Caco-2 (cell line): ENCODE measurements at regions not wholly inside any gene's neighbourhood (a gene's known extent, or its start where the extent isn't known, plus 50 kb on each side); places are given as distances from the start of the nearest gene placed in this dataset.

ENCODE experiments used
- BruUV-seq: library from RNA; stranded (reverse); fragments of 400-500 nt; replicated peaks from 2 replicates; lab custom pipeline; 2021; lab: Mats Ljungman, UMichigan
- CTCF ChIA-PET: fragments of 300-600 bp; sonication (Branson Sonifier 250); formaldehyde crosslinking; loops from one replicate; lab custom pipeline; 2022; ENCODE audit warnings: antibody characterized with exemption; lab: Charles Lee
- POLR2A ChIA-PET: fragments of 300-600 bp; sonication (Branson Sonifier 250); formaldehyde crosslinking; loops from one replicate; lab custom pipeline; 2022; ENCODE audit warnings: antibody characterized with exemption; lab: Charles Lee
- DNase-seq, 2 experiments: peaks; one replicate each; pipeline versions ENCODE4 v3.0.0 to v3.0.0-alpha.2; 2020 to 2022
- H3K27me3 ChIP-seq: replicated peaks from 2 replicates; pipeline ENCODE4 v1.6.0; 2011; ENCODE audit warnings: low read length; ENCODE audit not compliant: control insufficient read depth, insufficient read depth
- H3K36me3 ChIP-seq: 2 replicates; pipeline ENCODE4 v1.5.1; 2011; ENCODE audit warnings: low read length; ENCODE audit not compliant: control insufficient read depth, insufficient read depth
- H3K4me1 ChIP-seq: fragments of 250-450 bp; sonication (Bioruptor Pico); 2 replicates; pipeline ENCODE4 v1.5.1; 2020; ENCODE audit warnings: mild to moderate bottlenecking
- H3K4me3 ChIP-seq: 2 replicates; pipeline ENCODE4 v1.5.1; 2011; ENCODE audit warnings: low read depth, mild to moderate bottlenecking, control low read depth, low read length
- H3K9me3 ChIP-seq: fragments of 250-450 bp; sonication (Bioruptor Pico); 2 replicates; pipeline ENCODE4 v1.5.1; 2020; ENCODE audit warnings: mild to moderate bottlenecking, moderate library complexity
- H3K27ac Mint-ChIP-seq: one replicate; pipeline ENCODE4 v1.8.0; 2022; ENCODE audit warnings: mixed read lengths; ENCODE audit not compliant: unreplicated experiment
- H3K27me3 Mint-ChIP-seq: one replicate; pipeline ENCODE4 v1.8.0; 2022; ENCODE audit warnings: mixed read lengths; ENCODE audit not compliant: insufficient read depth, unreplicated experiment
- H3K36me3 Mint-ChIP-seq: one replicate; pipeline ENCODE4 v1.8.0; 2022; ENCODE audit warnings: mild to moderate bottlenecking, mixed read lengths; ENCODE audit not compliant: insufficient read depth, unreplicated experiment
- H3K4me1 Mint-ChIP-seq: one replicate; pipeline ENCODE4 v1.8.0; 2022; ENCODE audit warnings: low read depth, mixed read lengths; ENCODE audit not compliant: unreplicated experiment
- H3K4me3 Mint-ChIP-seq: one replicate; pipeline ENCODE4 v1.8.0; 2022; ENCODE audit warnings: mild to moderate bottlenecking, moderate library complexity, mixed read lengths; ENCODE audit not compliant: unreplicated experiment
- H3K9me3 Mint-ChIP-seq: one replicate; pipeline ENCODE4 v1.8.0; 2022; ENCODE audit warnings: mixed read lengths; ENCODE audit not compliant: unreplicated experiment
- intact Hi-C: fragments of 100-400 bp; cut with micrococcal nuclease; formaldehyde crosslinking; loops from one replicate; pipeline ENCODE4 v1.10.0; 2022; ENCODE audit not compliant: unreplicated experiment
- TF ChIP-seq, protein P1 (sequence below), 2 experiments: fragments of 200-600 bp in 1 of 2; IDR thresholded peaks; 1 replicate in 1 of 2; 2 replicates in 1 of 2; pipeline versions ENCODE4 v1.5.1 to v1.8.0; 2011 to 2022; ENCODE audit warnings: antibody characterized with exemption in 1 of 2, control low read depth in 1 of 2, inconsistent platforms in 1 of 2, low read depth in 1 of 2, low read length in 1 of 2, mild to moderate bottlenecking in 1 of 2, moderate library complexity in 1 of 2; ENCODE audit not compliant: insufficient read depth in 1 of 2, severe bottlenecking in 1 of 2, unreplicated experiment in 1 of 2

DNA sequence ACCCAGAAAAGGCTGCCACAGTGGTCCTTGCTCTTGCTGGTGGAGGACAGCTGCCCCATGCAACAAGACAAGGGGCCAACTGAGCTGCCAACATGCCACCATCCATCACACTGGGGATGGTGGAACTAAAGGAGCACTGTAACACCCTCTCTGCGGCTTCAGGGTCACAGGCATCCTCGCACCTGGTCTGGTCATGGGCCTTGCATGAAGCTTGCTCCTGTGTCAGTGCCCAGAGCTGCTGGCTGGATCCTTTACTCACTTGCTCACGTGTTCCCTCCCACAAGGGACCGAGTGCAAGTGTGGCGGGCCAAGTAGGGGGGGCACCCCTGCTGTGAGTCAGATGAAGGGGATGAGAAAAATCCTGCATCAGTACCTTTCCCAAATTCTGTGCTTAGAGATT, 972.3 kb upstream of the DDX18 start:
- BruUV-seq = no TSS peak

GRCh38 chr2:116859708-116860107, 954.8 kb upstream of the DDX18 start:
- no peak overlapping the region for H3K4me3 Mint-ChIP-seq
- H3K36me3 Mint-ChIP-seq = no peaks in the 10 kb centered on the region
- Histone ChIP-seq H3K4me1 (no peaks in the 10 kb centered on the region), H3K36me3 (no peaks in the 10 kb centered on the region), H3K27me3 (no peaks in the 10 kb centered on the region), H3K9me3 (0 out of 2 replicates have a peak, but pooled peaks cover 3% of the 10 kb centered on the region), H3K4me3 (no peak overlapping the region)
- no peak overlapping the region for H3K27ac Mint-ChIP-seq
- no peaks in the 10 kb centered on the region for H3K4me1 Mint-ChIP-seq
- no peaks in the 10 kb centered on the region for H3K27me3 Mint-ChIP-seq
- intact Hi-C loops = no loop called here
- ChIA-PET POLR2A (no interaction called here), CTCF (no interaction called here)
- peaks cover 24% of the 10 kb centered on the region for H3K9me3 Mint-ChIP-seq
- TF ChIP-seq, protein P1, sequence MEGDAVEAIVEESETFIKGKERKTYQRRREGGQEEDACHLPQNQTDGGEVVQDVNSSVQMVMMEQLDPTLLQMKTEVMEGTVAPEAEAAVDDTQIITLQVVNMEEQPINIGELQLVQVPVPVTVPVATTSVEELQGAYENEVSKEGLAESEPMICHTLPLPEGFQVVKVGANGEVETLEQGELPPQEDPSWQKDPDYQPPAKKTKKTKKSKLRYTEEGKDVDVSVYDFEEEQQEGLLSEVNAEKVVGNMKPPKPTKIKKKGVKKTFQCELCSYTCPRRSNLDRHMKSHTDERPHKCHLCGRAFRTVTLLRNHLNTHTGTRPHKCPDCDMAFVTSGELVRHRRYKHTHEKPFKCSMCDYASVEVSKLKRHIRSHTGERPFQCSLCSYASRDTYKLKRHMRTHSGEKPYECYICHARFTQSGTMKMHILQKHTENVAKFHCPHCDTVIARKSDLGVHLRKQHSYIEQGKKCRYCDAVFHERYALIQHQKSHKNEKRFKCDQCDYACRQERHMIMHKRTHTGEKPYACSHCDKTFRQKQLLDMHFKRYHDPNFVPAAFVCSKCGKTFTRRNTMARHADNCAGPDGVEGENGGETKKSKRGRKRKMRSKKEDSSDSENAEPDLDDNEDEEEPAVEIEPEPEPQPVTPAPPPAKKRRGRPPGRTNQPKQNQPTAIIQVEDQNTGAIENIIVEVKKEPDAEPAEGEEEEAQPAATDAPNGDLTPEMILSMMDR (IDR thresholded peaks at IDR 0.05; ENCODE audit: insufficient read depth in 1 of 2, low read depth in 1 of 2, low read length in 1 of 2, severe bottlenecking in 1 of 2, unreplicated experiment in 1 of 2) = no peak
- DNase-seq = no peak
- BruUV-seq = no TSS peak

More for the DNA sequence above, 972.3 kb upstream of the DDX18 start:
- Mint-ChIP-seq H3K4me3 (no peak overlapping the region), H3K27me3 (no peaks in the 10 kb centered on the region), H3K4me1 (no peaks in the 10 kb centered on the region), H3K36me3 (no peaks in the 10 kb centered on the region), H3K27ac (no peak overlapping the region), H3K9me3 (peaks cover 5% of the 10 kb centered on the region)
- no peaks in the 10 kb centered on the region for H3K27me3 ChIP-seq
- TF ChIP-seq, protein P1 (IDR thresholded peaks at IDR 0.05; ENCODE audit: insufficient read depth in 1 of 2, low read depth in 1 of 2, low read length in 1 of 2, severe bottlenecking in 1 of 2, unreplicated experiment in 1 of 2) = no peak
- no peak overlapping the region for H3K4me3 ChIP-seq
- H3K4me1 ChIP-seq = no peaks in the 10 kb centered on the region
- ChIA-PET CTCF (no interaction called here), POLR2A (no interaction called here)
- H3K36me3 ChIP-seq = no peaks in the 10 kb centered on the region
- DNase-seq = no peak
- no peaks in the 10 kb centered on the region for H3K9me3 ChIP-seq
- intact Hi-C loops = no loop called here

GRCh38 chr2:116874021-116874420, 940.5 kb upstream of the DDX18 start:
- Histone ChIP-seq H3K4me1 (peaks cover 5% of the 10 kb centered on the region; the same call in 1 of the 2 replicates), H3K27me3 (no peaks in the 10 kb centered on the region), H3K36me3 (no peaks in the 10 kb centered on the region), H3K4me3 (no peak overlapping the region), H3K9me3 (no peaks in the 10 kb centered on the region)
- Mint-ChIP-seq H3K9me3 (peaks cover 20% of the 10 kb centered on the region), H3K4me1 (peaks cover 7% of the 10 kb centered on the region), H3K27me3 (no peaks in the 10 kb centered on the region), H3K36me3 (no peaks in the 10 kb centered on the region), H3K27ac (no peak overlapping the region), H3K4me3 (no peak overlapping the region)
- intact Hi-C loops = no loop called here
- TF ChIP-seq, protein P1 (IDR thresholded peaks at IDR 0.05; ENCODE audit: insufficient read depth in 1 of 2, low read depth in 1 of 2, low read length in 1 of 2, severe bottlenecking in 1 of 2, unreplicated experiment in 1 of 2) = no peak
- BruUV-seq = no TSS peak
- CTCF ChIA-PET = no interaction called here
- no peak for DNase-seq
- POLR2A ChIA-PET = no interaction called here
